HepG2 (cell line): ENCODE measurements at regions not wholly inside any gene's neighbourhood (a gene's known extent, or its start where the extent isn't known, plus 50 kb on each side); places are given as distances from the start of the nearest gene placed in this dataset.

Experiments
- CREB1 ChIP-seq, 2 experiments: fragments of 450-650 bp in 1 of 2; IDR thresholded peaks; 2 replicates each; pipeline ENCODE4 v1.6.1; 2016 to 2017; ENCODE audit warnings: control low read depth in 1 of 2, mild to moderate bottlenecking in 1 of 2, missing compliant biosample characterization in 1 of 2, missing genetic modification characterization in 1 of 2
- DMTF1 ChIP-seq: sonication (generic); formaldehyde crosslinking; IDR thresholded peaks from 2 replicates; pipeline ENCODE4 v1.4.0; 2020; ENCODE audit warnings: mild to moderate bottlenecking, missing genetic modification reagents
- FOXA3 ChIP-seq: IDR thresholded peaks from 2 replicates; pipeline ENCODE4 v1.6.1; 2016; ENCODE audit warnings: missing genetic modification reagents, missing compliant biosample characterization
- GATAD2A ChIP-seq: IDR thresholded peaks from 2 replicates; pipeline ENCODE4 v1.6.1; 2016
- HOMEZ ChIP-seq: IDR thresholded peaks from 2 replicates; pipeline ENCODE4 v1.6.1; 2016; ENCODE audit warnings: low read depth
- JDP2 ChIP-seq: sonication (generic); formaldehyde crosslinking; IDR thresholded peaks from 2 replicates; pipeline ENCODE4 v1.8.1; 2022; ENCODE audit warnings: missing genetic modification reagents, borderline replicate concordance
- LBX2 ChIP-seq: sonication (generic); formaldehyde crosslinking; IDR thresholded peaks from 2 replicates; pipeline ENCODE4 v1.5.0; 2020; ENCODE audit warnings: missing genetic modification reagents, mild to moderate bottlenecking, borderline replicate concordance
- NFIC ChIP-seq: IDR thresholded peaks from 2 replicates; pipeline ENCODE4 v1.6.1; 2012; ENCODE audit warnings: mild to moderate bottlenecking, low read length, inconsistent platforms
- POLR2AphosphoS5 ChIP-seq: IDR thresholded peaks from 2 replicates; pipeline ENCODE4 v1.6.1; 2012; ENCODE audit warnings: low read depth, low read length
- PRDM10 ChIP-seq: sonication (generic); formaldehyde crosslinking; IDR thresholded peaks from 2 replicates; pipeline ENCODE4 v1.4.0; 2020; ENCODE audit warnings: low read depth, missing genetic modification reagents
- SOX5 ChIP-seq: IDR thresholded peaks from 2 replicates; pipeline ENCODE4 v1.6.1; 2016; ENCODE audit warnings: borderline replicate concordance
- SOX6 ChIP-seq, 2 experiments: fragments of 450-650 bp in 1 of 2; sonication (generic) in 1 of 2; formaldehyde crosslinking in 1 of 2; IDR thresholded peaks; 2 replicates each; pipeline versions ENCODE4 v1.4.0 to v1.6.1; 2017 to 2020; ENCODE audit warnings: antibody characterized with exemption in 1 of 2, mild to moderate bottlenecking in 1 of 2, missing genetic modification reagents in 1 of 2
- TAF15 ChIP-seq: fragments of 200-400 bp; formaldehyde crosslinking; IDR thresholded peaks from one replicate; pipeline ENCODE4 v1.6.1; 2018; ENCODE audit warnings: mild to moderate bottlenecking, low read depth, low read length; ENCODE audit not compliant: poor library complexity, severe bottlenecking
- TCF7 ChIP-seq: sonication (generic); IDR thresholded peaks from 2 replicates; pipeline ENCODE4 v1.6.1; 2016; ENCODE audit warnings: antibody characterized with exemption, low read depth
- ZBTB39 ChIP-seq: sonication (generic); formaldehyde crosslinking; IDR thresholded peaks from 2 replicates; pipeline ENCODE4 v1.5.0; 2020; ENCODE audit warnings: missing genetic modification reagents
- ZFY ChIP-seq: sonication (generic); formaldehyde crosslinking; IDR thresholded peaks from 2 replicates; pipeline ENCODE4 v1.4.0; 2020; ENCODE audit warnings: missing genetic modification reagents
- ZNF24 ChIP-seq: fragments of 450-650 bp; IDR thresholded peaks from 2 replicates; pipeline ENCODE4 v1.6.1; 2017; ENCODE audit warnings: antibody characterized with exemption, mild to moderate bottlenecking
- ZNF660 ChIP-seq: sonication (generic); formaldehyde crosslinking; IDR thresholded peaks from 2 replicates; pipeline ENCODE4 v1.5.1; 2020; ENCODE audit warnings: mild to moderate bottlenecking, low read depth, missing genetic modification reagents, borderline replicate concordance
- ZNF790 ChIP-seq: sonication (generic); formaldehyde crosslinking; IDR thresholded peaks from 2 replicates; pipeline ENCODE4 v1.8.0; 2022; ENCODE audit warnings: missing genetic modification reagents, mild to moderate bottlenecking, borderline replicate concordance
- ZNF878 ChIP-seq: sonication (generic); formaldehyde crosslinking; IDR thresholded peaks from 2 replicates; pipeline ENCODE4 v1.8.1; 2023; ENCODE audit warnings: mild to moderate bottlenecking, missing genetic modification reagents, moderate library complexity
- ZNF879 ChIP-seq: sonication (generic); formaldehyde crosslinking; IDR thresholded peaks from 2 replicates; pipeline ENCODE4 v1.8.1; 2023; ENCODE audit warnings: missing genetic modification reagents

- TF ChIP-seq HOMEZ (peak; percentile 82; the same call in 1 of the 2 replicates), NFIC (no peak), ZBTB39 (CRISPR knock-in tag) (no peak), SOX6 (IDR thresholded peaks at IDR 0.05) (no peak), SOX6 (CRISPR knock-in tag; IDR thresholded peaks at IDR 0.05) (peak; percentile 55; the same call in 1 of the 2 replicates), GATAD2A (peak; percentile 84), FOXA3 (CRISPR knock-in tag) (peak; percentile 69), ZNF660 (CRISPR knock-in tag) (no peak), TCF7 (no peak), TAF15 (no peak), ZNF24 (no peak), PRDM10 (CRISPR knock-in tag) (no peak), ZNF878 (CRISPR knock-in tag) (no peak), SOX5 (CRISPR knock-in tag) (peak; percentile 44; the same call in 1 of the 2 replicates), LBX2 (CRISPR knock-in tag) (no peak), DMTF1 (CRISPR knock-in tag) (no peak), CREB1 (IDR thresholded peaks at IDR 0.05) (peak; percentile 72), CREB1 (CRISPR knock-in tag; IDR thresholded peaks at IDR 0.05) (peak; percentile 68; the same call in 1 of the 2 replicates), ZNF790 (CRISPR knock-in tag) (no peak), POLR2AphosphoS5 (no peak), JDP2 (CRISPR knock-in tag) (no peak), ZNF879 (CRISPR knock-in tag) (no peak), ZFY (CRISPR knock-in tag) (no peak)
Observed at GRCh38 chr2:101625387-101625786, 72.1 kb upstream of the MAP4K4 start (continued).
